AG09319 (cell line): ENCODE measurements at regions not wholly inside any gene's neighbourhood (a gene's known extent, or its start where the extent isn't known, plus 50 kb on each side); places are given as distances from the start of the nearest gene placed in this dataset.
A peak's percentile ranks its signal among the peaks of the same experiment; 100 is the strongest.

Experiments used
- DNase-seq: peaks from one replicate; pipeline ENCODE4 v3.0.0-alpha.2; 2010; ENCODE audit warnings: low read depth; ENCODE audit errors: extremely low read depth
- TF ChIP-seq, protein P1 (sequence below): IDR thresholded peaks from 2 replicates; pipeline ENCODE4 v1.5.1; 2011; ENCODE audit warnings: low read depth, mild to moderate bottlenecking, inconsistent platforms, low read length, moderate library complexity

DNA sequence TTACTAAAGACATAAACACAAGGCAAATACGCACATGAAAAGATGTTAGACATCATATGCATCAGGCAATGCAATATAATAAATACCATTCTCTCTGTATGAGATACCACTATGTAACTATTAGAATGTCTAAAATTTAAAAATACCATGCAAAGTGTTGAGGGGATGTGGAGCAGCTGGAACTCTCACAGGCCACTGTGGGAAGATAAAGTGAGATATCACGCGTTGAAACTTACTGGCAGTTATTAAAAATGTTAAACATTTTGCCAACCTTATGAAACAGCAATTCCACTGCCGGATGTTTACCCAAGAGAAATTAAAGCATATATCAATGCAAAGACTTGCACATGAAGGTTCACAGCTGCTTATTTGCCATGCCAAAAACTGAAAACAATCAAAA lies 556.7 kb downstream of the LRRC70 start:
- TF ChIP-seq, protein P1, sequence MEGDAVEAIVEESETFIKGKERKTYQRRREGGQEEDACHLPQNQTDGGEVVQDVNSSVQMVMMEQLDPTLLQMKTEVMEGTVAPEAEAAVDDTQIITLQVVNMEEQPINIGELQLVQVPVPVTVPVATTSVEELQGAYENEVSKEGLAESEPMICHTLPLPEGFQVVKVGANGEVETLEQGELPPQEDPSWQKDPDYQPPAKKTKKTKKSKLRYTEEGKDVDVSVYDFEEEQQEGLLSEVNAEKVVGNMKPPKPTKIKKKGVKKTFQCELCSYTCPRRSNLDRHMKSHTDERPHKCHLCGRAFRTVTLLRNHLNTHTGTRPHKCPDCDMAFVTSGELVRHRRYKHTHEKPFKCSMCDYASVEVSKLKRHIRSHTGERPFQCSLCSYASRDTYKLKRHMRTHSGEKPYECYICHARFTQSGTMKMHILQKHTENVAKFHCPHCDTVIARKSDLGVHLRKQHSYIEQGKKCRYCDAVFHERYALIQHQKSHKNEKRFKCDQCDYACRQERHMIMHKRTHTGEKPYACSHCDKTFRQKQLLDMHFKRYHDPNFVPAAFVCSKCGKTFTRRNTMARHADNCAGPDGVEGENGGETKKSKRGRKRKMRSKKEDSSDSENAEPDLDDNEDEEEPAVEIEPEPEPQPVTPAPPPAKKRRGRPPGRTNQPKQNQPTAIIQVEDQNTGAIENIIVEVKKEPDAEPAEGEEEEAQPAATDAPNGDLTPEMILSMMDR: no peak
- no peak for DNase-seq

DNA sequence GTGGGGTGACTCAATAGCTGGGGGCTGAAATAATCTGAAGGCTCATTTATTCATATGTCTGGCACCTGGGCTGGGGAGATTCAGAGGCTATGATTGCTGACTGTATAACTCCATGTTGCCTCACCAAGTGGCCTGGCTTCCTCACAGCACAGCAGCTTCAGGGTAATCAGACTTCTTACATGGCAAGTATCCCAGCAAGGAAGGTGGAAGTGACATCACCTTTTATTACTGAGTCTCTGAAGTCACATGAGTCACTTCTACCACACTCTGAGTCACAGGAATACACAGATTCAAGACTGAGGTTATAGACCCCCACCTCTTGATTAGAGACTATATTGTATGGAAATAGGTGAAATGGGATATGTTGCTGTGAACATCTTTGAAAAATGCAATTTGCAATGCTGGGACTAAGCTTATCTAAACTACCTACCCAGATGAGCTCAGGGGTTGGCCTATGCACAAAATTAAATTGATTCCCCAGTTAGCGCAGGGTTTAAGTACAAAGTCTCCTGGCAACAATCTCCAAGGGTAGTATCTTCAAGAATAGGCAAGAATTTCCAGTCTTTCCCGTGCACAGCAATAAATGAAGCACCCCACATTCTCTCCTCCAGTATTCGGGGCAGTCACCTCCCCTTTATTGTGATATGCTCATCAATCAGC lies 553.1 kb downstream of the LRRC70 start:
- DNase-seq: no peak
- TF ChIP-seq, protein P1: no peak

DNA sequence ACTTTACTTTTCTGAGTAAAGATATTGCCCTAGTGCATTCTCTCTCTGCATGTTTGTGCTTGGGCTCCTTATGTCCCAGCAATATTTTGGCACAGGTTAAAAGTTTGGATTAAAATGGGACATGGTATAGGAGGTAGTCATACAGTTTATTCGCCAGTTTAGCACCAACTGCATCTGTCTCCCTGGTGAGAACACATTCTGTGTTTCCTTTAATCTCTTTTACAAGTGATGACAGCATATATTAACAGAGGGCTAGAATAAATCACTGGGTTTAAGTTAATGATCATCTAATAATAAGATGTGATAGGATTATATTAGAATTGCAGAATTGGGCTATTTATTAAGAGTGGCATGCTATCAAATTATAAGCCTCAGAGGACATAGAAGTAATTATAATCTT lies 550.1 kb downstream of the LRRC70 start:
- TF ChIP-seq, protein P1: no peak
- DNase-seq: no peak

DNA sequence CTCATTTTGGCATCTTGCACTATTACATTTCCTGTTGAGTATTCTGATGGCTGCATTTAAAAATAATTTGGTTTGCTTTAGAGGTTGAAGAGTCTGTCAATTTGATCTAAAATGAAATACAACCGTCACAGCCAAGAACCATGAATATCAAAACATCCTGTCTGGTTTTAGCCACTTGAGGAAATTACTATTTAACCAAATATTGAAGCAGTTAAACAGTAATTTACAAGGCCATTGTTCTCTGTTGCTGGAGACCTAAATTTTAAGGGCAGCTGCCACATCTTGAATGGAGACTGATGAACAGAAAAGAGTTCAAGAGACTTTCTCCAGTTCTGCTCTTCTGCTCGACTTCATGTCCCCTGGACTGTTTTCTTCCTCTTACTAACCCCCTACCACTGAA lies 549.4 kb downstream of the LRRC70 start:
- TF ChIP-seq, protein P1: no peak
- DNase-seq: no peak

DNA sequence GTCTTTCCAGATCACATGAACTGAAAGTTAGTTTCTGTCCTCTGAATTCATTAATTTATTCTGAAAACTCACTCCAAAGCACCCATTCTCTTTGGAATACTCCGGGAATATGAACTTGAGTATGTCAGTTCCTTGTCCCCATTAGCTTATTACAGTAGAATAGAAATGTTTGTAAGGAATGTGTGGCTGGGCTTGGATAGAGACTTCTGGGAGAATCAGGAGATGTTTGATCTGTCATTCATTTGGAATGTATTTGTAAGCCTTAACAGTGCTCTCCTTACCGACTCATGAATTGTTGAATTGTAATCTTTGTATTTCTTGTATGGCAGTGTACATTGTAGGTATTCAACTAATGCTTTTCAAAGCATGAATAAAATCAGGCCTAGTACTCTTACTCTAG lies 548.4 kb downstream of the LRRC70 start:
- no peak for DNase-seq
- TF ChIP-seq, protein P1: no peak

DNA sequence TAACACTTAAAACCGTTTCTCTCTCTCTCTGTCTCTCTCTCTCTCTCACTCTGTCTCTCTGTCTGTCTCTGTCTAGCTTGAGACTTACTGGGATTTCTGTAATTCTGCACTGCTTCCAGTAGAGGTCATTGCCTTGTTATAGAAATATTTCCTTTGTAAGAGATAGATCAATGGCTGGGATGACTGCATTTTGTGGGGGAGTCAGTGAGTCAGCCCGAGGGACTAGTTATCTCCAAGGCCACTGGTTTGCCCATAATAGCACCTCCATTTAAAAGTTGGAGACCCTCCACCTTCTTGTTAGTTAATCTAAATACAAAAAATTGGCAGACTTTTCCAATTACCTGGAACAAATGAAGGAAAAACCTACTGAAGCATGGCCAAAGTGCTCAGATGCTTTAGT lies 547.2 kb downstream of the LRRC70 start:
- TF ChIP-seq, protein P1: peak; percentile 59

DNA sequence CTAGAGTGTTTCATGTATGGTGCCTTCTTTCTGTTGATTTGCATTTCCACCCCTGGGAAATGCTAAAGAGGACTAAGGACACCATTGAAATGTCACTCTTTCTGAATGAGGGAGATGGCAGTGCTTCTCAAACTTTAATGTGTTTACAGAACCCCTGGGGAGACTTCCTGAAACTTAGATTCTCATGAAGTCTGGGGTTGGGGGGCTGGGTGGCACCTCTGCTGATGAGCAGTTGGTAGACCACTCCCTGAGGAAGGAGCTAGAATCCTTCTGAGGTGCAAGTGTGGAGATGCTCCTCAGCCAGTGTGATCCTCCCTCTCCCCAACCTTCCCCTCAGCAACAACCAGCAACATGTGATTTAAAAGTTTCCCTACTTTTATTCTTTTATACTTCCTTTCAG lies 546.8 kb downstream of the LRRC70 start:
- DNase-seq: no peak

More for the DNA sequence above, 547.2 kb downstream of the LRRC70 start:
- no peak for DNase-seq

More for the DNA sequence above, 546.8 kb downstream of the LRRC70 start:
- TF ChIP-seq, protein P1: no peak
